Esophagus muscularis mucosa (tissue), 4 donors: ENCODE measurements at regions not wholly inside any gene's neighbourhood (a gene's known extent, or its start where the extent isn't known, plus 50 kb on each side); places are given as distances from the start of the nearest gene placed in this dataset.

Source experiments
- DNase-seq: peaks from one replicate; pipeline ENCODE4 v3.0.0-alpha.2; 2017; ENCODE audit errors: extremely low spot score
- H3K27ac ChIP-seq, 4 donors: fragments of 200-600 bp; sonication (generic); replicated peaks in 1 of 4; 1 replicate in 3 of 4; 2 replicates in 1 of 4; pipeline ENCODE4 v1.5.1; 2016 to 2019; ENCODE audit warnings: mild to moderate bottlenecking in 1 of 4
- H3K27me3 ChIP-seq, 4 donors: fragments of 200-600 bp; sonication (generic); one replicate each; pipeline versions ENCODE4 v1.5.1 to v1.6.0; 2016 to 2019
- H3K36me3 ChIP-seq, 4 donors: fragments of 200-600 bp; sonication (generic); one replicate each; pipeline ENCODE4 v1.5.1; 2016 to 2019
- H3K4me1 ChIP-seq, 4 donors: fragments of 200-600 bp; sonication (generic); one replicate each; pipeline ENCODE4 v1.5.1; 2016 to 2019
- H3K4me3 ChIP-seq, 4 donors: fragments of 200-600 bp; sonication (generic); 1 replicate in 2 of 4; 2 replicates in 2 of 4; pipeline ENCODE4 v1.5.1; 2016 to 2019; ENCODE audit warnings: mild to moderate bottlenecking in 4 of 4, moderate library complexity in 1 of 4
- H3K9me3 ChIP-seq, 4 donors: fragments of 200-600 bp; sonication (generic); 1 replicate in 3 of 4; 2 replicates in 1 of 4; pipeline ENCODE4 v1.5.1; 2016 to 2019
- EP300 ChIP-seq: sonication (generic); formaldehyde crosslinking; IDR thresholded peaks from one replicate; pipeline ENCODE4 v1.6.1; 2017; ENCODE audit warnings: antibody characterized with exemption
- POLR2A ChIP-seq: fragments of 450-650 bp; IDR thresholded peaks from one replicate; pipeline ENCODE4 v1.6.1; 2017; ENCODE audit warnings: antibody characterized with exemption, moderate library complexity, mild to moderate bottlenecking, low read depth
- POLR2AphosphoS5 ChIP-seq, 2 donors: sonication (generic); formaldehyde crosslinking; IDR thresholded peaks; one replicate each; pipeline ENCODE4 v1.6.1; 2017; ENCODE audit warnings: antibody characterized with exemption in 2 of 2
- WGBS: methylation state at CpG from one replicate; pipeline ENCODE4 v1.1.5; 2018; 5-methylcytosine and 5-hydroxymethylcytosine counted together
- intact Hi-C: fragments of 100-400 bp; cut with DNase I; formaldehyde crosslinking; loops from one replicate; pipeline ENCODE4 v1.15.1; 2023
- TF ChIP-seq, protein P1 (sequence below), 3 experiments: fragments of 200-600 bp in 2 of 3; fragments of 450-650 bp in 1 of 3; sonication (generic) in 2 of 3; IDR thresholded peaks; one replicate each; pipeline ENCODE4 v1.5.1; 2017 to 2019; ENCODE audit warnings: antibody characterized with exemption in 3 of 3, mild to moderate bottlenecking in 2 of 3, moderate library complexity in 1 of 3

DNA sequence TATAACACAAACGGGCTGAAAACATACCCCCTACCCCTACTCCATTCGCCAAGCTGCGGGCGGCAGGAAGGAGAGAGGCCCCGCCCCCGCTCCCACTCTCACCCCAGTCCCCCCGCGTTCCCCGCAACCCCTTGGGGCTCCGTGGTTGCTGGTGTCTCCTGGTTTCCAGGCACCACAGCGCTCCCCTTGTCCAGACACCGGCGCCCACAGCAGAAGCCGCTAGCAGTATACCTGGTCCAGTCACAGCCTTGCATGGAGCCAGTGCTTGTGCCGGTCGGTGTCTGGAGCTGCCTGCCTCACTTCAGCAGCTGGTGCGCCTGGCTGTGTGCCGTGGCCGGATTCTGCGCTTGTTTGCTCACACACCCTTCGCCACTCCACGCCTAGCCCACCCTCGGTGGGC, 240.5 kb upstream of the DAB2 start:
- no peak for DNase-seq
- Histone ChIP-seq H3K4me1 (no peaks in the 10 kb centered on the region), H3K4me3 (no peak overlapping the region), H3K36me3 (no peaks in the 10 kb centered on the region), H3K27ac (no peak overlapping the region), H3K9me3 (no peaks in the 10 kb centered on the region), H3K27me3 (no peaks in the 10 kb centered on the region)
- 95% methylated on average over 22 of the region's 23 CpGs for WGBS
- intact Hi-C loops, result no loop called here
- TF ChIP-seq, protein P1, sequence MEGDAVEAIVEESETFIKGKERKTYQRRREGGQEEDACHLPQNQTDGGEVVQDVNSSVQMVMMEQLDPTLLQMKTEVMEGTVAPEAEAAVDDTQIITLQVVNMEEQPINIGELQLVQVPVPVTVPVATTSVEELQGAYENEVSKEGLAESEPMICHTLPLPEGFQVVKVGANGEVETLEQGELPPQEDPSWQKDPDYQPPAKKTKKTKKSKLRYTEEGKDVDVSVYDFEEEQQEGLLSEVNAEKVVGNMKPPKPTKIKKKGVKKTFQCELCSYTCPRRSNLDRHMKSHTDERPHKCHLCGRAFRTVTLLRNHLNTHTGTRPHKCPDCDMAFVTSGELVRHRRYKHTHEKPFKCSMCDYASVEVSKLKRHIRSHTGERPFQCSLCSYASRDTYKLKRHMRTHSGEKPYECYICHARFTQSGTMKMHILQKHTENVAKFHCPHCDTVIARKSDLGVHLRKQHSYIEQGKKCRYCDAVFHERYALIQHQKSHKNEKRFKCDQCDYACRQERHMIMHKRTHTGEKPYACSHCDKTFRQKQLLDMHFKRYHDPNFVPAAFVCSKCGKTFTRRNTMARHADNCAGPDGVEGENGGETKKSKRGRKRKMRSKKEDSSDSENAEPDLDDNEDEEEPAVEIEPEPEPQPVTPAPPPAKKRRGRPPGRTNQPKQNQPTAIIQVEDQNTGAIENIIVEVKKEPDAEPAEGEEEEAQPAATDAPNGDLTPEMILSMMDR (IDR thresholded peaks at IDR 0.05), result no peak
- no peak for TF ChIP-seq POLR2A
- TF ChIP-seq POLR2AphosphoS5 (IDR thresholded peaks at IDR 0.05), result no peak
- TF ChIP-seq EP300, result no peak

DNA sequence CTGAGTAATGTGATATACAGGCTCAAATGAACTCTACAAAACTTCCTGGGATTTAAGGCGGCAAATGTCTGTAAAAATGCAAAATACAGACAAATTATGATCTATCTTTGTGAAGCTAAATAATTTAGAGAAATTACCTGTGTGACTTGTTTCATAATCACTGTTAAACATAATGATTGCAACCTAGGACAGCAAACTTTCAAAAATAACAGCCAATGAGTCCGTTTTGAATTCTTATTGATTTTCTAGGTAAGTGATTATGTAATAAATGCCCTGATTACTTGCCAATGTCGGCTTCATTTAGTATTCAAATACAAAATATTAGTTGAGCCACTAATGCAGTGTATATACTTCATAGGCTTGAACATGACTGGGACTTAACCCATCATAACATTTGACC, 238.2 kb upstream of the DAB2 start:
- Histone ChIP-seq H3K9me3 (no peaks in the 10 kb centered on the region), H3K27me3 (no peaks in the 10 kb centered on the region), H3K27ac (no peak overlapping the region), H3K4me1 (no peaks in the 10 kb centered on the region), H3K4me3 (no peak overlapping the region), H3K36me3 (no peaks in the 10 kb centered on the region)
- TF ChIP-seq, protein P1 (IDR thresholded peaks at IDR 0.05), result no peak
- TF ChIP-seq EP300 (no peak), POLR2AphosphoS5 (IDR thresholded peaks at IDR 0.05) (no peak), POLR2A (no peak)
- intact Hi-C loops, result no loop called here
- DNase-seq, result no peak
- WGBS, result 85% methylated on average over 3 of the region's 3 CpGs

DNA sequence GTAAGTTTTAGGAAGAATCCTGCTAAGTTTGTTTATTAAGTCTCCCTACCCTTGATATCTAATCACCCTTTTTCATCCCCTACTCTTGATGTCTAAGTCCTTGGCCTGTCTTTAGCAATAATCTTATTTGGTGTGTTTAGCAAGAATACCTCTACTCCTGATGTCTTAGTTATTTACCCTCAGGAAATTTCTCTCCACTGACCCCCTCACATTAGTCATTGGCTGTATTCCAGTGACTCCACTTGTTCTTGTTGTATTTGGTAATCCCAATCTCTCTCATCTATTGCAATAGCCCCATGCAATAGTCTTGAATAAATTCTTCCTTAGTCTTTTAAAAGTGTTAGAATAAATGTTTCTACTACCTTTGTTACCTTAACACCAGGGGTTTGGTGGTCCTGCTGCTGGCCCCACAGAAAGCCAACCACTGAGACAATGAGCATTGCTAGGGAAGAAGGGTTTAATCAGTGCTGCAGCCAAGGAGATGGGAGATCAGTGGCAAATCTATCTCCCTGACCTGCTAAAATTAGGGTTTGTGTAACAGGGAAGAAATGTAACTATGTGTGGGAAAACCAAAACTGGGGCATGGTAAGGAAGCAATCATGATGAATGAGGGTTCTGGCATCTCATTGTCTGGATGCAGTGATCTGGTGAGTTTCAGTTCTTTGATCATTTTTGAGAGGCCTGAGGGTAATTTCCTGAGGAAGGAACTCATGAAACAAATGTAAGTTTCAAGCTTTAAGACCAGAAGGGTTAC, 236.4 kb upstream of the DAB2 start:
- H3K27ac ChIP-seq, result no peak overlapping the region
- no peak for TF ChIP-seq POLR2A
- TF ChIP-seq EP300, result no peak
- no peak for TF ChIP-seq POLR2AphosphoS5 (IDR thresholded peaks at IDR 0.05)
- TF ChIP-seq, protein P1 (IDR thresholded peaks at IDR 0.05), result no peak
- H3K9me3 ChIP-seq, result no peaks in the 10 kb centered on the region
- no peaks in the 10 kb centered on the region for H3K4me1 ChIP-seq
- no peak overlapping the region for H3K4me3 ChIP-seq
- no peaks in the 10 kb centered on the region for H3K36me3 ChIP-seq
- intact Hi-C loops, result no loop called here
- no peak for DNase-seq
- no peaks in the 10 kb centered on the region for H3K27me3 ChIP-seq

DNA sequence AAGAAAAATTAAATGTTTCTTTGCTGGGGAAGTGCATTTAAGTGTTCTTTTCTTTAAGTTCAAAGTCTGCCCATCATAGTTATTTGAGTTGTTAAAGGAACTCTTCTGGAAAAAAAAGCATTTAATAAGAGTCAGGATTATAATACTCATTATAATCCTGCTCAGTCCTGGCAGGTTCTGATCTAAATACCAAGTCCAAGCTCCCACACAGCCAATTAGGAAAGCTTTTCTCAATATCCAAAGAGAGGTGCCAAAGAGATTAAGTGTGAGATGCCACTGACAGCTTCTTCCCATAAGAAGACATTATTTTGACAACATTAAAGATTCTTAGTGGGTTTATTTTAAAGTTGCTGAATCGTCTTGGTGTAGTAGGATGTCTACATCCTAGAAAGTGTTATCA, 235.2 kb upstream of the DAB2 start:
- no peaks in the 10 kb centered on the region for H3K27me3 ChIP-seq
- no peak for DNase-seq
- H3K36me3 ChIP-seq, result no peaks in the 10 kb centered on the region
- 78% methylated on average over 1 of the region's 1 CpG for WGBS
- TF ChIP-seq POLR2AphosphoS5 (IDR thresholded peaks at IDR 0.05) (no peak), POLR2A (no peak), EP300 (no peak)
- TF ChIP-seq, protein P1 (IDR thresholded peaks at IDR 0.05), result no peak
- H3K27ac ChIP-seq, result no peak overlapping the region
- H3K9me3 ChIP-seq, result no peaks in the 10 kb centered on the region
- intact Hi-C loops, result no loop called here
- no peaks in the 10 kb centered on the region for H3K4me1 ChIP-seq
- H3K4me3 ChIP-seq, result no peak overlapping the region

DNA sequence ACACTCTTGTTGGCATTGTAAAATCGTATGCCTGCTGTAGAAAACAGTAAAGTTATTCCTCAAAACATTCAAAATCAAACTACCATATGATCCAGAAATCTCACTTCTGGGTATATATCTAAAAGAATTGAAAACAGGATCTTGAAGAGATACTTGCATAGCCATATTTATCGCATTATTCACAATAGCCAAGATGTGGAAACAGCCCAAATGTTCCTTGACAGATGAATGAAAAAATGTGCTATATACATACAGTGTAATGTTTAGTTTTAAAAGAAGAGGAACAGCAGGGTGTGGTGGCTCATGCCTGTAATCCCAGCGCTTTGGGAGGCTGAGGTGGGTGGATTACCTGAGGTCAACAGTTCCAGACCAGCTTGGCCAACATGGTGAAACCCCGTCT, 234.1 kb upstream of the DAB2 start:
- Histone ChIP-seq H3K27ac (no peak overlapping the region), H3K36me3 (no peaks in the 10 kb centered on the region), H3K4me1 (no peaks in the 10 kb centered on the region), H3K27me3 (no peaks in the 10 kb centered on the region), H3K9me3 (no peaks in the 10 kb centered on the region), H3K4me3 (no peak overlapping the region)
- intact Hi-C loops, result no loop called here
- no peak for TF ChIP-seq EP300
- no peak for TF ChIP-seq POLR2A
- no peak for TF ChIP-seq POLR2AphosphoS5 (IDR thresholded peaks at IDR 0.05)
- TF ChIP-seq, protein P1 (IDR thresholded peaks at IDR 0.05), result no peak
- WGBS, result 86% methylated on average over 4 of the region's 4 CpGs
- DNase-seq, result no peak
